Breast epithelium (tissue), 3 donors: ENCODE measurements at regions not wholly inside any gene's neighbourhood (a gene's known extent, or its start where the extent isn't known, plus 50 kb on each side); places are given as distances from the start of the nearest gene placed in this dataset.

Experiments
- POLR2A ChIP-seq: fragments of 450-650 bp; IDR thresholded peaks from one replicate; pipeline ENCODE4 v1.6.1; 2016; ENCODE audit warnings: antibody characterized with exemption, mild to moderate bottlenecking, moderate library complexity
- POLR2AphosphoS5 ChIP-seq, 3 donors: sonication (generic); formaldehyde crosslinking; IDR thresholded peaks; one replicate each; pipeline ENCODE4 v1.6.1; 2017; ENCODE audit warnings: antibody characterized with exemption in 3 of 3
- TF ChIP-seq, protein P1 (sequence below), 3 donors: fragments of 450-650 bp; IDR thresholded peaks; one replicate each; pipeline ENCODE4 v1.5.1; 2016 to 2017; ENCODE audit warnings: antibody characterized with exemption in 3 of 3, mild to moderate bottlenecking in 3 of 3, moderate library complexity in 3 of 3

DNA sequence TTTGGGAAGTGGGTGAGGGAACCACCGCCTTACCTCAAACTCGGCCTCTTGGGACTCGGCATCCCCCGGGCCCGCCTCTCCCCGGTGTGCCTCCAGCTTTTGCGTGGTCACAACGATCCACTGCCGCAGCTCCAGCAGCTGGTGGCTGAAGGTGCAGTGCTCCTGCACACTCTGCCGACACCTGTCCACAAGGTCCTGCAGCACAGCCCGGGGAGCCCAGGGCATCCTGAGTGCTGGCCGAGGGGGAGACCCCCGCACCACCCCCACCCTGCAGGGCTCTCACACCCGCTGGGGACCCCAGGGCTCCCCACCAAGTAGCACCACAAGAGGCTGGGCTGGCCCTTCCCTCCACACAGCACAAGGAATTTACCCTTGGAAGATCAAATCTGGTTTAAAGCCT, 76.6 kb downstream of the SYNE3 start:
- TF ChIP-seq, protein P1, sequence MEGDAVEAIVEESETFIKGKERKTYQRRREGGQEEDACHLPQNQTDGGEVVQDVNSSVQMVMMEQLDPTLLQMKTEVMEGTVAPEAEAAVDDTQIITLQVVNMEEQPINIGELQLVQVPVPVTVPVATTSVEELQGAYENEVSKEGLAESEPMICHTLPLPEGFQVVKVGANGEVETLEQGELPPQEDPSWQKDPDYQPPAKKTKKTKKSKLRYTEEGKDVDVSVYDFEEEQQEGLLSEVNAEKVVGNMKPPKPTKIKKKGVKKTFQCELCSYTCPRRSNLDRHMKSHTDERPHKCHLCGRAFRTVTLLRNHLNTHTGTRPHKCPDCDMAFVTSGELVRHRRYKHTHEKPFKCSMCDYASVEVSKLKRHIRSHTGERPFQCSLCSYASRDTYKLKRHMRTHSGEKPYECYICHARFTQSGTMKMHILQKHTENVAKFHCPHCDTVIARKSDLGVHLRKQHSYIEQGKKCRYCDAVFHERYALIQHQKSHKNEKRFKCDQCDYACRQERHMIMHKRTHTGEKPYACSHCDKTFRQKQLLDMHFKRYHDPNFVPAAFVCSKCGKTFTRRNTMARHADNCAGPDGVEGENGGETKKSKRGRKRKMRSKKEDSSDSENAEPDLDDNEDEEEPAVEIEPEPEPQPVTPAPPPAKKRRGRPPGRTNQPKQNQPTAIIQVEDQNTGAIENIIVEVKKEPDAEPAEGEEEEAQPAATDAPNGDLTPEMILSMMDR (IDR thresholded peaks at IDR 0.05) = no peak
- TF ChIP-seq POLR2A (no peak), POLR2AphosphoS5 (IDR thresholded peaks at IDR 0.05) (no peak)
